ENCODE measurements at regions not wholly inside any gene's neighbourhood (a gene's known extent, or its start where the extent isn't known, plus 50 kb on each side); places are given as distances from the start of the nearest gene placed in this dataset.

- TF ChIP-seq CTCF (IDR thresholded peaks at IDR 0.05) (no peak), POLR2A (IDR thresholded peaks at IDR 0.05) (no peak)
These were observed 89.0 kb upstream of the NIPBL start for GRCh38 chr5:36787365-36788093.

All from body of pancreas (tissue), 4 donors.